HepG2 (cell line): ENCODE measurements at regions not wholly inside any gene's neighbourhood (a gene's known extent, or its start where the extent isn't known, plus 50 kb on each side); places are given as distances from the start of the nearest gene placed in this dataset.

Experiments
- ATAC-seq: fragments of 200-7000 bp; cut with Tn5 transposase; 3 replicates; pipeline ENCODE4 v1.9.1; 2020; ENCODE audit warnings: mild to moderate bottlenecking, moderate library complexity
- BruUV-seq: library from RNA; stranded (reverse); fragments of 400-500 nt; replicated peaks from 2 replicates; lab custom pipeline; 2021; lab: Mats Ljungman, UMichigan
- CTCF ChIA-PET: fragments of 300-600 bp; formaldehyde crosslinking; extraction: SDS; loops from one replicate; lab custom pipeline; 2021; ENCODE audit warnings: low total read pairs, inconsistent platforms, low intra/inter-chr PET ratio; lab: Yijun Ruan, JAX
- POLR2A ChIA-PET: fragments of 350-600 bp; sonication (Branson Sonifier 250); formaldehyde crosslinking; loops from one replicate; lab custom pipeline; 2020; ENCODE audit warnings: antibody characterized with exemption, inconsistent platforms; lab: Yijun Ruan, JAX
- DNase-seq: peaks from one replicate; pipeline ENCODE4 v3.0.0-alpha.2; 2015; ENCODE audit warnings: low spot score
- FAIRE-seq: peaks from 3 replicates; lab custom pipeline; 2011; peaks lifted over from hg19 to GRCh38; lab: Jason Lieb, UNC
- H2AFZ ChIP-seq: one replicate; pipeline ENCODE4 v1.6.1; 2011; ENCODE audit warnings: low read length, inconsistent platforms
- H3K27ac ChIP-seq: fragments of 300-600 bp; 3 replicates; pipeline ENCODE4 v1.8.0; 2011; ENCODE audit warnings: mixed run types, mild to moderate bottlenecking, mixed read lengths, low read length, inconsistent platforms; ENCODE audit not compliant: insufficient read depth; ENCODE audit errors: extremely low read length
- H3K27me3 ChIP-seq, 2 experiments: fragments of 200-600 bp in 1 of 2; 2 replicates in 1 of 2; 3 replicates in 1 of 2; pipeline versions ENCODE4 v1.6.0 to v1.8.0; 2011; ENCODE audit warnings: low read length in 2 of 2, mild to moderate bottlenecking in 2 of 2, moderate library complexity in 2 of 2, inconsistent platforms in 1 of 2; ENCODE audit not compliant: insufficient read depth in 2 of 2, control insufficient read depth in 1 of 2
- H3K36me3 ChIP-seq, 2 experiments: fragments of 200-600 bp in 1 of 2; replicated peaks in 1 of 2; 2 replicates in 1 of 2; 3 replicates in 1 of 2; pipeline versions ENCODE4 v1.5.1 to v1.8.0; 2011; ENCODE audit warnings: low read length in 2 of 2, inconsistent platforms in 1 of 2; ENCODE audit not compliant: insufficient read depth in 2 of 2, control insufficient read depth in 1 of 2
- H3K4me1 ChIP-seq: 2 replicates; pipeline ENCODE4 v1.5.1; 2012; ENCODE audit warnings: low read length, inconsistent platforms; ENCODE audit not compliant: insufficient read depth
- H3K4me2 ChIP-seq: 2 replicates; pipeline ENCODE4 v1.6.0; 2011; ENCODE audit warnings: low read depth, low read length, inconsistent platforms
- H3K4me3 ChIP-seq, 3 experiments: fragments of 200-600 bp in 1 of 3; sonication (generic), shearing (Covaris generic) in 1 of 3; replicated peaks in 1 of 3; 2 replicates each; pipeline ENCODE4 v1.5.1; 2011 to 2016; ENCODE audit warnings: low read length in 3 of 3, inconsistent platforms in 2 of 3, low read depth in 2 of 3, mild to moderate bottlenecking in 2 of 3, control low read depth in 1 of 3, mixed read lengths in 1 of 3; ENCODE audit not compliant: insufficient read depth in 1 of 3
- H3K79me2 ChIP-seq: one replicate; pipeline ENCODE4 v1.6.1; 2011; ENCODE audit warnings: low read length, inconsistent platforms; ENCODE audit not compliant: insufficient read depth
- H3K9ac ChIP-seq: 2 replicates; pipeline ENCODE4 v1.6.0; 2011; ENCODE audit warnings: mild to moderate bottlenecking, low read depth, low read length, inconsistent platforms; ENCODE audit not compliant: insufficient read depth
- H3K9me3 ChIP-seq: 2 replicates; pipeline ENCODE4 v1.5.1; 2012; ENCODE audit warnings: mild to moderate bottlenecking, low read length
- H4K20me1 ChIP-seq: 2 replicates; pipeline ENCODE4 v1.6.0; 2011; ENCODE audit warnings: inconsistent platforms, mild to moderate bottlenecking, low read length, moderate library complexity; ENCODE audit not compliant: insufficient read depth
- ATF7 ChIP-seq, 2 experiments: fragments of 450-650 bp in 1 of 2; sonication (generic) in 1 of 2; formaldehyde crosslinking in 1 of 2; IDR thresholded peaks; 2 replicates each; pipeline versions ENCODE4 v1.4.0 to v1.6.1; 2016 to 2020; ENCODE audit warnings: antibody characterized with exemption in 1 of 2, mild to moderate bottlenecking in 1 of 2, missing genetic modification reagents in 1 of 2
- CAMTA2 ChIP-seq: sonication (generic); formaldehyde crosslinking; IDR thresholded peaks from 2 replicates; pipeline ENCODE4 v1.4.0; 2020; ENCODE audit warnings: mild to moderate bottlenecking, missing genetic modification reagents, borderline replicate concordance
- CREM ChIP-seq, 2 experiments: sonication (generic) in 1 of 2; formaldehyde crosslinking in 1 of 2; IDR thresholded peaks; 2 replicates each; pipeline versions ENCODE4 v1.4.0 to v1.6.1; 2016 to 2020; ENCODE audit warnings: antibody characterized with exemption in 1 of 2, mild to moderate bottlenecking in 1 of 2, missing genetic modification reagents in 1 of 2
- FOXC1 ChIP-seq: sonication (generic); formaldehyde crosslinking; IDR thresholded peaks from 2 replicates; pipeline ENCODE4 v1.8.0; 2022; ENCODE audit warnings: mild to moderate bottlenecking, missing genetic modification reagents, borderline replicate concordance
- IRF9 ChIP-seq: sonication (generic); formaldehyde crosslinking; IDR thresholded peaks from 2 replicates; pipeline ENCODE4 v1.8.0; 2022; ENCODE audit warnings: missing genetic modification reagents, mild to moderate bottlenecking, borderline replicate concordance
- KLF6 ChIP-seq: IDR thresholded peaks from 2 replicates; pipeline ENCODE4 v1.8.0; 2016; ENCODE audit warnings: missing biosample characterization, missing genetic modification reagents
- NFYC ChIP-seq: IDR thresholded peaks from 2 replicates; pipeline ENCODE4 v1.6.1; 2016; ENCODE audit warnings: missing genetic modification reagents, missing compliant biosample characterization
- RARA ChIP-seq: IDR thresholded peaks from 2 replicates; pipeline ENCODE4 v1.6.1; 2016; ENCODE audit warnings: missing genetic modification reagents, missing compliant biosample characterization
- SIX1 ChIP-seq: sonication (generic); formaldehyde crosslinking; IDR thresholded peaks from 2 replicates; pipeline ENCODE4 v1.4.0; 2020; ENCODE audit warnings: missing genetic modification reagents, borderline replicate concordance
- SP5 ChIP-seq: IDR thresholded peaks from 2 replicates; pipeline ENCODE4 v1.6.1; 2016; ENCODE audit warnings: low read depth, borderline replicate concordance
- TAF1 ChIP-seq: sonication (generic); formaldehyde crosslinking; IDR thresholded peaks from 2 replicates; pipeline ENCODE4 v1.4.0; 2020; ENCODE audit warnings: missing genetic modification reagents
- ZNF550 ChIP-seq: sonication (generic); formaldehyde crosslinking; IDR thresholded peaks from 2 replicates; pipeline ENCODE4 v1.4.0; 2020; ENCODE audit warnings: mild to moderate bottlenecking, missing genetic modification reagents, borderline replicate concordance
- ZNF619 ChIP-seq: sonication (generic); formaldehyde crosslinking; IDR thresholded peaks from 2 replicates; pipeline ENCODE4 v1.4.0; 2020; ENCODE audit warnings: mild to moderate bottlenecking, missing genetic modification reagents
- ZNF747 ChIP-seq: sonication (generic); formaldehyde crosslinking; IDR thresholded peaks from 2 replicates; pipeline ENCODE4 v1.8.1; 2023; ENCODE audit warnings: missing genetic modification reagents, mild to moderate bottlenecking, borderline replicate concordance
- ZNF788 ChIP-seq: sonication (generic); formaldehyde crosslinking; IDR thresholded peaks from 2 replicates; pipeline ENCODE4 v1.5.0; 2020; ENCODE audit warnings: mild to moderate bottlenecking, missing genetic modification reagents, borderline replicate concordance
- WGBS: methylation state at CpG from one replicate; pipeline ENCODE4 v1.1.6; 2017; ENCODE audit warnings: low lambda C conversion rate; 5-methylcytosine and 5-hydroxymethylcytosine counted together
- in situ Hi-C: cut with HindIII; loops from 2 replicates; pipeline ENCODE4 v1.10.0; 2017; ENCODE audit warnings: low pct_unique_long_range_greater_than_20kb; ENCODE audit not compliant: extremely low pct_ligation_motif_present
- intact Hi-C: fragments of 100-400 bp; cut with micrococcal nuclease; formaldehyde crosslinking; loops from one replicate; pipeline ENCODE4 v1.10.0; 2022; ENCODE audit not compliant: unreplicated experiment
- TF ChIP-seq, protein P1 (sequence below): sonication (generic); formaldehyde crosslinking; IDR thresholded peaks from 2 replicates; pipeline ENCODE4 v1.8.1; 2023; ENCODE audit warnings: missing genetic modification reagents, mild to moderate bottlenecking, borderline replicate concordance

DNA sequence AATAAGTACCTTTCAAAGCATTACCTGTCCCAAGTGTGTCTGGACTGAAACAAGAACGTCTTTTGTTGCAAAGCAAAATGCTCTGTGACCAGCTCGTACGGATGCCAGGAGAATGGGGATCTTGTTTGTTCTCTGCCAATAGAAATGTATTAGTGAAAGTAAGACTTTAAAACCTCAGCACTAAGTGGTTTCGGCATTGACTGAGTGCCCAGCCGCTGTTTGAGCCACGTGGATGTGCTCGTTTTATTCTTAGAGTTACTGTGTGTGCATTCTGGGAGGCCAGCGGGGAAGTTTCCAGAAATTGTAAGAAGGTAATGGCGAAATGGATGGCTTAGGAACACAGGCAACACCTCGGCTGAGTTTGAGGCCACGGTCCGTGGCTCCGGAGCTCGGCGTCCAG, 117.1 kb upstream of the USP29 start:
- DNase-seq (no peak), ATAC-seq (no peak), FAIRE-seq (no peak)
- no peaks in the 10 kb centered on the region for H3K36me3 ChIP-seq
- intact Hi-C loops: no loop called here
- H3K27ac ChIP-seq: no peak overlapping the region
- H3K79me2 ChIP-seq: no peaks in the 10 kb centered on the region
- no TSS peak for BruUV-seq
- H3K4me3 ChIP-seq: no peak overlapping the region
- no peak overlapping the region for H2AFZ ChIP-seq
- CTCF ChIA-PET: no interaction called here
- H3K27me3 ChIP-seq: no peaks in the 10 kb centered on the region
- TF ChIP-seq SP5 (CRISPR knock-in tag) (no peak), NFYC (CRISPR knock-in tag) (no peak), SIX1 (CRISPR knock-in tag) (no peak), KLF6 (no peak), TAF1 (no peak)
- TF ChIP-seq, all 625 proteins: peak for 0
- H3K4me2 ChIP-seq: no peak overlapping the region
- POLR2A ChIA-PET: no interaction called here
- in situ Hi-C loops: no loop called here
- WGBS: 87% methylated on average over 15 of the region's 15 CpGs
- no peaks in the 10 kb centered on the region for H3K9me3 ChIP-seq
- H3K9ac ChIP-seq: no peak overlapping the region
- peaks cover 40% of the 10 kb centered on the region for H3K4me1 ChIP-seq
- no peaks in the 10 kb centered on the region for H4K20me1 ChIP-seq

GRCh38 chr19:57004418-57004817, 115.4 kb upstream of the USP29 start:
- ChIA-PET CTCF (no interaction called here), POLR2A (no interaction called here)
- no peaks in the 10 kb centered on the region for H3K36me3 ChIP-seq
- no peaks in the 10 kb centered on the region for H4K20me1 ChIP-seq
- WGBS: 89% methylated on average over 13 of the region's 13 CpGs
- H3K27ac ChIP-seq: no peak overlapping the region
- H3K4me3 ChIP-seq: no peak overlapping the region
- H2AFZ ChIP-seq: no peak overlapping the region
- H3K4me1 ChIP-seq: peaks cover 48% of the 10 kb centered on the region
- H3K79me2 ChIP-seq: no peaks in the 10 kb centered on the region
- no TSS peak for BruUV-seq
- DNase-seq (no peak), FAIRE-seq (no peak), ATAC-seq (no peak)
- H3K9me3 ChIP-seq: no peaks in the 10 kb centered on the region
- intact Hi-C loops (no loop called here), in situ Hi-C loops (no loop called here)
- no peak overlapping the region for H3K9ac ChIP-seq
- TF ChIP-seq CAMTA2 (no peak), ZNF619 (CRISPR knock-in tag) (no peak), ZNF550 (no peak), FOXC1 (no peak), ZNF788 (CRISPR knock-in tag) (no peak), ZNF747 (CRISPR knock-in tag) (no peak), RARA (CRISPR knock-in tag) (no peak), CREM (IDR thresholded peaks at IDR 0.05) (no peak), CREM (CRISPR knock-in tag; IDR thresholded peaks at IDR 0.05) (no peak), ATF7 (IDR thresholded peaks at IDR 0.05) (no peak), ATF7 (CRISPR knock-in tag; IDR thresholded peaks at IDR 0.05) (no peak), IRF9 (CRISPR knock-in tag) (no peak)
- TF ChIP-seq, protein P1, sequence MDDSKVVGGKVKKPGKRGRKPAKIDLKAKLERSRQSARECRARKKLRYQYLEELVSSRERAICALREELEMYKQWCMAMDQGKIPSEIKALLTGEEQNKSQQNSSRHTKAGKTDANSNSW: no peak
- no peaks in the 10 kb centered on the region for H3K27me3 ChIP-seq
- no peak overlapping the region for H3K4me2 ChIP-seq
